HG02870 (cell line): ENCODE measurements at regions not wholly inside any gene's neighbourhood (a gene's known extent, or its start where the extent isn't known, plus 50 kb on each side); places are given as distances from the start of the nearest gene placed in this dataset.

ENCODE experiments used
- ATAC-seq: cut with Tn5 transposase; IDR thresholded peaks from one replicate; pipeline ENCODE4 v1.9.1; 2021; ENCODE audit warnings: mild to moderate bottlenecking, moderate library complexity; ENCODE audit not compliant: unreplicated experiment

GRCh38 chr5:124590686-124591085 lies 155.8 kb downstream of the ZNF608 start:
- ATAC-seq: no peak

DNA sequence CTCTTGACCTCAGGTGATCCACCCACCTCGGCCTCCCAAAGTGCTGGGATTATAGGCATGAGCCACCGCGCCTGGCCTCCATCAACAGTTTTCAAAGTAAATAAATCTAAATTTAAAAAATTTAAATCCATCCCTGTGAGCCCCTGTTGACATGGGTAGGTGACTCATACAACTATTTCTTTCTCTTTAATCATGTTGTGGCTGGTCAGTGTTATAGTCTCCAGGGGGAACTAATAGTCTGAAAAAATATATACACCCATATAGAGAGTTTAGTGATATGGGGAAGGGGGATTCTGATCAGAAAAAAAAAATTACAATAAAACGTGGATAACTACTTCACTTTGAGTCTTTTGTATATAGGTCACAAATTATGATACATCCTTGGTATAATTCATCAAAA lies 159.2 kb downstream of the ZNF608 start:
- ATAC-seq: no peak

GRCh38 chr5:124584991-124585715 lies 161.3 kb downstream of the ZNF608 start:
- ATAC-seq: no peak

DNA sequence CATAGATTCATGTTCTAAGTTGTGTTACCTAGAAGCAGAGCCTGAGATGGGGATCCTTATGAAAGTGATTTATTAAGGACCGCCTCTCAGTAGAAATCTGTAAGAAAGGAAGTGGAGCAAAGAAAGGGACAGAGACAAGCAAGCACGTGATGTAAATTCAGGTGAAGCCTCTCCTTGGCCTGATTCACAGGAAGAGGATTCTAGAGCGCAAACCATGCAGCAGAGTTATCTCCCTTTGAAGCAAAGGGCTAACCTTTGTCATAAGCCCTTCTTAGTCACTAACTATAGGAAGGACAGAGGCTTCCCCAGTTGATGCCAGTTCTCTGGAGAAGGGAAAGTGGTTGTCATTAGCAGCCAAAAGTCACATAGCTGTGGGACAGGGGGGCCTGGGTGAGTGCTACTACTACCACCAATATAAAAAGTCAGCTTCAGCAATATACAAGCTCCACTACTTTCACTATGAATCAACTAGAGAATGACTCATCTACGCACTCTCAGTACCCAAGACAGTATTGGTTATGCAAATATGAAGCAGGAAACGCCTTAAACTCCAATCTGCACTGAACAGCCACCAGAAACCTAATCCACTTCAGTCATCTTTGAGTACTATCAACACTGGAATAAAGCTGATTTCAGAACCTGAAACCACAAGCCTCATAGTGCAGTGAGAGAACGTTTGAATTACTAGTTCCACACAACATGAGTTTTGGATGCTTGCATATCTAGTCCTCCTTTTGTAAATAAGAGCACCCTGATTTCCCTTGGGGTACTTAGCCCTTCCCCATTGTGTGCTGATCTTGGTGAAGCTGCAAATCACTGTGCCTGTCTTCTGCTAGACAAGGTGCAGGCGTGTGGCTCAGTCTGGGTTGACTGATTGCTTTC lies 162.7 kb downstream of the ZNF608 start:
- ATAC-seq: peak; percentile 99

DNA sequence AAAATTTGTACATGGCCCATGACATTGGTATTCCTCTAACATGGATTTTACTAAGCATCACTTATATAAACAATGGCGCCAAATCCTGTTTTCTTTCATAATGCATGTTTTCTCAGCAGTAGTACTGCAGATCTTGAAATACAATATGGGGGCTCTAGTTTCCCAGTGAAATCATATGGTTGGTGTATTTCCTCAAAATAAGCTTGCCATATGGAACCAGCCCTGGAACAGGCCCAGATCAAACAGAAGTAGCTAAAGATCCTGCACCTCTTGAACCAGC lies 163.9 kb downstream of the ZNF608 start:
- no peak for ATAC-seq

GRCh38 chr5:124581738-124582560 lies 164.5 kb downstream of the ZNF608 start:
- no peak for ATAC-seq

- no peak for ATAC-seq
These were observed 165.3 kb downstream of the ZNF608 start for GRCh38 chr5:124580925-124581737.

DNA sequence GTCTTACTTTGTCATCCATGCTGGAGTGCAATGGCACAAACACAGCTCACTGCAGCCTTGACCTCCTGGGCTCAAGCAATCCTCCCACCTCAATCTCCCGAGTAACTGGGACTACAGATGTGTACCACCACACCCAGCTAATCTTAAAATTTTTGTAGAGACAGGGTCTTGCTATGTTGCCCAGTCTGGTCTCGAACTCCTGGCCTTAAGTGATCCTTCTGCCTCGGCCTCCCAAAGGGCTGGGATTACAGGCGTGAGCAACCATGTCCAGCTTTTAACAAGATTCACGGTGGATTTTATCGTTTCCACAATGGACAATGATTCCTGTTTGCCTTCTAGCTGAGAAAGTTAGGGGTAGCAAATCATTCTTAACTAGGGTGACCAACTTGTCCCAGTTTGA lies 165.9 kb downstream of the ZNF608 start:
- no peak for ATAC-seq

GRCh38 chr5:124576848-124577409 lies 169.5 kb downstream of the ZNF608 start:
- peak; percentile 67 for ATAC-seq

- ATAC-seq: no peak
These were observed 170.7 kb downstream of the ZNF608 start for GRCh38 chr5:124575725-124576124.

- no peak for ATAC-seq
These were observed 171.7 kb downstream of the ZNF608 start for GRCh38 chr5:124574521-124575436.

GRCh38 chr5:124572971-124573370 lies 173.5 kb downstream of the ZNF608 start:
- ATAC-seq: no peak

DNA sequence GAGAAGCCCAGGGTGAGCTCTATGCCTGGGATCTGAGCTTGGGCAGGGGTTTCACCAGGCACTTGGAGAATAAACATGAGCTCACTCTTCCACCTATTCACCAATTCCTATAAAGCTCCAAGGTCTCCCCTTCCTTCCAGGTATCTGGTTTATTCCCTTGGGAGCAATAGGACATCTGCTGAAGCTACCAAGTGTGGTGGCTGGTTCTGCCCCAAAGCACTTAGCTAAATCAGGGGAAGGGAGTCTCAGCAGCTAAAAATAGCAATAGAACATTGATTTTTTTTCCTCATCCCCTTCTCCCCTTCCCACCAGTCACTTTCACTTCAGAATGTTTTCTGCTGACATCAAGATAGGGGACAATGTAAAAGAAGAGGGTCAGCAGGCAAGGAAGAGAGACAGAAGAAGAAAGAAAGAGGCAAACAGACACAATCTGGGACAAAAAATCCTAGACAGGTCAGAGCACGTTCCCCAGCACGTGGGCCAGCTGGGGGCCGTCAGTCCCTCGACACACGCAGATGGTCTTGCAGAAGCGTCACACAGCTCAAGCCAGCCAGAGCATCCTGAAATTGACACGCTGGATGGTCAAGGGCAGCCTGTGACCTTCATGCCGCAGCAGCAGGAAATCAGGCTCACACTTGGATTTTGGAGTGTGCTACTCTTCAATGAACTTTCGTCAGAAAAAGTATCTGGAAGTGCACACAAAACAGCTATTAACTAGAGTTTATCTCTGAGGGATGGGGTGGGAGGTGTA lies 176.0 kb downstream of the ZNF608 start:
- ATAC-seq: no peak

DNA sequence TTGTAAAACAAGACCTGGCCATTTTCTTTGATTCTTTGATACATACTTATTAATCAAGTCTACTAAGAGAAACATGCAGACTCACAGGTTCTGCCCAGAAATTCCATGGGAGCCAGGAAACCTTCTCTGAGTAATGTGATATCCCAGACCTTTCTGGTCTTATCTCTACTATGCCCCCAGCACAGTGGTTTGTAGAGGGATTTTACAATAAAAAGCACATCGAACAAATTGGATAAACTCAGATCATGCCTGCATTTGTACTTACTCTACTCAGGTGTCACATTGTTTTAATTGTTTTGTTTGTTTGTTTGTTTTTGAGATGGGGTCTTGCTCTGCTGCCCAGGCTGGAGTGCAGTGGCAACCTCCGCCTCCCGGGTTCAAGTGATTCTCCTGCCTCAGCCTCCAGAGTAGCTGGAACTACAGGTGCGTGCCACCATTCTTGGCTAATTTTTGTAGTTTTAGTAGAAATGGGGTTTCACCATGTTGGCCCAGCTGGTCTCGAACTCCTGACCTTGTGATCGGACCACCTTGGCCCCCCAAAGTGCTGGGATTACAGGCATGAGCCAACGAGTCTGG lies 179.5 kb downstream of the ZNF608 start:
- no peak for ATAC-seq

DNA sequence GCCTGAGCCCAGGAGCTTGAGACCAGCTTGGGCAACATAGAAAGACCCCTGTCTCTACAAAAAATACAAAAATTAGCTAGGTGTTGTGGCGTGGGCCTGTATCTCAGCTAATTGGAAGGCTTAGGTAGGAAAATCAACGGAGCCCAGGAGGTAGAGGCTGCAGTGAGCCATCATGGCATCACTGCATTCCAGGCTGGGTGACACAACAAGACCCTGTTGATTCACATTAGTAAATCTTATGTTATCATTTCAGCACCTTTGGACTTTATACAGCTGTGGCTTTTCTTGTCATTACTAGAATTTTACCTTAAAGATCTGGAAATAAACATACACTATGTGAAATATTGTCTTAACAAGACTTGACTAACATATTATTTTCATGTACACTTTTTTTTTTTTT lies 185.0 kb downstream of the ZNF608 start:
- no peak for ATAC-seq

GRCh38 chr5:124560370-124560769 lies 186.1 kb downstream of the ZNF608 start:
- ATAC-seq: no peak

DNA sequence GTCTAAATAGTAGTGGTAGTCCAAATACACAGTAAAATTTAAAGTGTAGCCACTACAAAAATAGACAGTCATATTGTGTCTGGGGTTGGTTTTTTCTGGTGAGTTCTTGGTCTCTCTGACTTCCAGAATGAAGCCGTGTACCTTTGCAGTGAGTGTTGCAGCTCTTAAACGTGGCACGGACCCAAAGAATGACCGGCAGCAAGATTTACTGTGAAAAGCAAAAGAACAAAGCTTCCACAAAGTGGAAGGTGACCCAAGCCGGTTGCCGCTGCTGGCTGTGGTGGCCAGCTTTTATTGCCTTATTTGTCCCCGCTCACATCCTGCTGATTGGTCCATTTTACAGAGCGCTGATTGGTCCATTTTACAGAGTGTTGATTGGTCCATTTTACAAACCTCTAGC lies 188.7 kb downstream of the ZNF608 start:
- no peak for ATAC-seq
